ENCODE measurements at regions not wholly inside any gene's neighbourhood (a gene's known extent, or its start where the extent isn't known, plus 50 kb on each side); places are given as distances from the start of the nearest gene placed in this dataset.

- no peak for DNase-seq (ENCODE audit: low spot score)
- no peak for TF ChIP-seq CTCF (IDR thresholded peaks at IDR 0.05; ENCODE audit: extremely low read depth, missing control alignments)
Observed at GRCh38 chr3:26838026-26838425, 215.5 kb downstream of the LRRC3B start.

- no peak for TF ChIP-seq CTCF (IDR thresholded peaks at IDR 0.05; ENCODE audit: extremely low read depth, missing control alignments)
Observed at GRCh38 chr3:26839001-26839400, 216.4 kb downstream of the LRRC3B start.

GRCh38 chr3:26840272-26840870, 217.8 kb downstream of the LRRC3B start:
- no peak for DNase-seq (ENCODE audit: low spot score)
- TF ChIP-seq CTCF (IDR thresholded peaks at IDR 0.05; ENCODE audit: extremely low read depth, missing control alignments): no peak

More at GRCh38 chr3:26839001-26839400, 216.4 kb downstream of the LRRC3B start:
- DNase-seq (ENCODE audit: low spot score): no peak

GRCh38 chr3:26845194-26845593, 222.6 kb downstream of the LRRC3B start:
- no peak for DNase-seq (ENCODE audit: low spot score)
- no peak for TF ChIP-seq CTCF (IDR thresholded peaks at IDR 0.05; ENCODE audit: extremely low read depth, missing control alignments)

- no peak for TF ChIP-seq CTCF (IDR thresholded peaks at IDR 0.05; ENCODE audit: extremely low read depth, missing control alignments)
- no peak for DNase-seq (ENCODE audit: low spot score)
Observed at GRCh38 chr3:26847680-26848079, 225.1 kb downstream of the LRRC3B start.

GRCh38 chr3:26894443-26894842, 271.9 kb downstream of the LRRC3B start:
- TF ChIP-seq CTCF (IDR thresholded peaks at IDR 0.05; ENCODE audit: extremely low read depth, missing control alignments): no peak
- DNase-seq (ENCODE audit: low spot score): no peak

GRCh38 chr3:26915208-26915607, 292.6 kb downstream of the LRRC3B start:
- no peak for TF ChIP-seq CTCF (IDR thresholded peaks at IDR 0.05; ENCODE audit: extremely low read depth, missing control alignments)
- no peak for DNase-seq (ENCODE audit: low spot score)

Data from GM20000 (cell line).